Type B pancreatic cell (in vitro differentiated cells): ENCODE measurements at regions not wholly inside any gene's neighbourhood (a gene's known extent, or its start where the extent isn't known, plus 50 kb on each side); places are given as distances from the start of the nearest gene placed in this dataset.

Experiments used
- DNase-seq: peaks from one replicate; pipeline ENCODE4 v3.0.0; 2021; ENCODE audit warnings: mixed read lengths; ENCODE audit not compliant: unreplicated experiment; ENCODE audit errors: extremely low spot score
- H3K27ac Mint-ChIP-seq: 2 replicates; pipeline ENCODE4 v1.8.0; 2021; ENCODE audit warnings: mild to moderate bottlenecking, mixed read lengths
- H3K27me3 Mint-ChIP-seq: 2 replicates; pipeline ENCODE4 v1.8.0; 2021; ENCODE audit warnings: mixed read lengths
- H3K36me3 Mint-ChIP-seq: 2 replicates; pipeline ENCODE4 v1.8.0; 2021; ENCODE audit warnings: mixed read lengths
- H3K4me1 Mint-ChIP-seq: one replicate; pipeline ENCODE4 v1.8.0; 2021; ENCODE audit warnings: mixed read lengths; ENCODE audit not compliant: unreplicated experiment
- H3K4me3 Mint-ChIP-seq: 2 replicates; pipeline ENCODE4 v1.8.0; 2021; ENCODE audit warnings: mild to moderate bottlenecking, mixed read lengths
- H3K9me3 Mint-ChIP-seq: 2 replicates; pipeline ENCODE4 v1.8.0; 2021; ENCODE audit warnings: mixed read lengths
- CTCF ChIP-seq: fragments of 200-600 bp; sonication (generic); conservative IDR thresholded peaks from 2 replicates; pipeline ENCODE4 v1.5.0; 2021; ENCODE audit warnings: antibody characterized with exemption, mild to moderate bottlenecking

DNA sequence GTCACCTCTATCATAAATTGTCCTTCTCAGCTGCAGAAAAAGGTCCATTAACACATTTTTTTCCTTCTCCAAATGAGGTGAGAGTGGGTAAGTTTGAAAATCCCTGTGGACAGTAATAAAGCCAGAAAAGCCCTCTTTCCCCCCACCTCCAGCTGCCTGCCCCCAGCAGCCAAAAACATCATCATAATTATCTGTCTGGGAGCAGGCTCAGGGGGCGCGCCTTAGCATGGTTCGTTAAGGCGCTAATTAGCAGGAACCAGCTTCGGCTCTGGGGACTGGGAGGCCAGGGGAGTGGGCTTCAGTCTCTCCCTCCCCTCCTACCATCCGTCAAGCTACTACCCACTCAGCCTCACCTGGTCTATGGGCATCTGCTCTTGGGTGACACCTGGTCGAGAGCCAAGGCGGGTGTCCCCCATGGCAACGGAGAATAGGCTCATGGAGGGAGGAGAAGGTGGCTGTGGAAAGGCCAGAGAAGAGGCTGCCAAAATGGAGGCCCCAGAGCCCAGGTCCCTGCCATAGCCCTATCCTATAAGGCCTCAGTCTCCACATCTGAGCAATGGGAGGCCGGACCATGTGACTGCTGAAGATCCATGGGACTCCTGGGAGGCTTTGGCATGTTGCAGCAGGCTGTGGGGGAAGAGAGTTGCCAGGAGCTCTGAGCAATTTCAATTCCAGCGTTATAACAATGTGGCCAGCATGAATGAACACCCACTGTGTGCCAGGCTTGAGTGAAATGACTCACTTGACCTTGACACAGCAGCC is 140.1 kb upstream of the LINGO1 start:
- no peaks in the 10 kb centered on the region for H3K36me3 Mint-ChIP-seq
- peaks cover 8% of the 10 kb centered on the region for H3K4me1 Mint-ChIP-seq
- no peaks in the 10 kb centered on the region for H3K27me3 Mint-ChIP-seq
- H3K4me3 Mint-ChIP-seq, result no peak overlapping the region
- no peak for DNase-seq
- no peaks in the 10 kb centered on the region for H3K9me3 Mint-ChIP-seq
- no peak for TF ChIP-seq CTCF
- H3K27ac Mint-ChIP-seq, result no peak overlapping the region

- no peaks in the 10 kb centered on the region for H3K36me3 Mint-ChIP-seq
- no peak for DNase-seq
- H3K4me3 Mint-ChIP-seq, result no peak overlapping the region
- TF ChIP-seq CTCF, result no peak
- peaks cover 8% of the 10 kb centered on the region for H3K4me1 Mint-ChIP-seq
- no peak overlapping the region for H3K27ac Mint-ChIP-seq
- peaks cover 1% of the 10 kb centered on the region for H3K27me3 Mint-ChIP-seq
- no peaks in the 10 kb centered on the region for H3K9me3 Mint-ChIP-seq
Observed at GRCh38 chr15:77771616-77772015, 138.9 kb upstream of the LINGO1 start.

GRCh38 chr15:77769700-77770099 is 137.0 kb upstream of the LINGO1 start:
- H3K27ac Mint-ChIP-seq, result no peak overlapping the region
- no peak overlapping the region for H3K4me3 Mint-ChIP-seq
- DNase-seq, result no peak
- TF ChIP-seq CTCF, result no peak
- H3K27me3 Mint-ChIP-seq, result peaks cover 4% of the 10 kb centered on the region
- H3K36me3 Mint-ChIP-seq, result no peaks in the 10 kb centered on the region
- H3K9me3 Mint-ChIP-seq, result no peaks in the 10 kb centered on the region
- peaks cover 8% of the 10 kb centered on the region for H3K4me1 Mint-ChIP-seq

DNA sequence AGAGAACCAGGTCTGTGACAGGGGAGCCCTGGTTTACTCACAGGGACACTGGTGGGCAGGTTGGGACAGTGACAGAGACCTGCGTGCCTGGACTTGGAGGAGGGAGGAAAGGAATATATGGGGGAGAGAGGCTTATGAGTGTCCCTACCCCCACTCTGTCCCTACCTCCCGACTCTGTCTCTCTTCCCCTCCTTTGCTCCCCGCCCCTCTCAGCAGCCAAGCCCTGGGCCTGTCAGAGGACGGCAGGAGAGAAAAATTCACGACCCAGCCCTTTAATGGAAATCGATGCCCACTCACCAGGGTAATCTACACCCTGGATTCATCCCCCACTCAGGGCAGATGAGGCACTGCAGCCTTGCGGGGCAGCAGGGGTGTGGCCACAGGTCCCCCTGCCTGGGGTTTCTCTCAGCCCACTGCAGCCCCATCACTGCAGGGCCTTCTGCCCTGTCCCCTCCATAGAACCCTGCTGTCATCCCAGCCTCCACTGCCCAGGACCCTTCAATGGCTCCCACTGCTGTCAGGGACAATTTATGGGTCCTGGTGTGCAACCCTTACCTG is 135.9 kb upstream of the LINGO1 start:
- no peaks in the 10 kb centered on the region for H3K36me3 Mint-ChIP-seq
- peaks cover 8% of the 10 kb centered on the region for H3K4me1 Mint-ChIP-seq
- H3K4me3 Mint-ChIP-seq, result no peak overlapping the region
- no peak overlapping the region for H3K27ac Mint-ChIP-seq
- H3K9me3 Mint-ChIP-seq, result no peaks in the 10 kb centered on the region
- DNase-seq, result no peak
- peaks cover 4% of the 10 kb centered on the region for H3K27me3 Mint-ChIP-seq
- TF ChIP-seq CTCF, result no peak

DNA sequence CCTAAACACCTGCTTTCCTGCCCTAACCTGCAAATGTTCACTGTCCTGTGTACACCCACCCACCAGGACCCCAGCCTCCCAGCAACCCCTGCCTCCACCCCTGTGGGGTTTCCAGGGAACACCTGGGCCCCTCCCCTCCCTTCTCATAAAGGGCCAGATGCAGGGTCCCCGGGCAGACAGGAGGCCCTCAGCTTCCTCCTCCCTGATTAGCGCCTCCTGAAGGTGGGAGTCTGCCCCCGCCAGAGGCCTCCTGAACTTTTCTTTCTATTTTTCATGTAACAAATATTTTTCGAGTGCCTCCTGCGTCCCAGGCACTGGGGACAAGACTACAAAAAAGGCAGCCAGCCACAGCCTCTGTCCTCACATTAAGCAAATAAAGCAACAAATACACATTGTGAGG is 135.4 kb upstream of the LINGO1 start:
- no peak for TF ChIP-seq CTCF
- H3K4me3 Mint-ChIP-seq, result no peak overlapping the region
- no peak for DNase-seq
- peaks cover 4% of the 10 kb centered on the region for H3K27me3 Mint-ChIP-seq
- H3K4me1 Mint-ChIP-seq, result peaks cover 8% of the 10 kb centered on the region
- no peaks in the 10 kb centered on the region for H3K9me3 Mint-ChIP-seq
- no peak overlapping the region for H3K27ac Mint-ChIP-seq
- no peaks in the 10 kb centered on the region for H3K36me3 Mint-ChIP-seq
